ENCODE measurements at regions not wholly inside any gene's neighbourhood (a gene's known extent, or its start where the extent isn't known, plus 50 kb on each side); places are given as distances from the start of the nearest gene placed in this dataset.
"Not testable (repeated sequence)": the region's sequence is repeated elsewhere in the genome, so short reads cannot be mapped to it uniquely, and the experiment has no call there.

DNA sequence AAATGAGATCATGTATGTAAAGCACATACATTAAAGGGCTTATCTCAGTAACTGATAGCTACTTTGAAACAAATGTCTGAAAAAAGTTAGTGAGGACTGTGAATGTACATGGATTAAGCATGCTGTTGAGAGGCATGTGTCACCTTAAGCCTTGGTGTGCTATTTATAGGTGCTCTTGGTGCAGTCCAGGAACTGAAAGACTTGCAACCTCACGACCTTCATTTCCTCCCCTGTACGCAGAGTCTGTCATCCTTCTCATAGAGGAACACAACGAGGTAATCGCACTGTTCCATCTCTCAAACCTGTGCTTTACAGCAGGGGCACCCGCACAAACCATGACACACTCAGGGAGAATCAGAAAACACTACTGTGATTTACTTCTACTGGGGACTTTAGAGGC is 65.6 kb downstream of the UFM1 start:
- intact Hi-C loops (cut with DNase I), result no loop called here
- ATAC-seq, result no peak
- no peak for DNase-seq (ENCODE audit: low spot score)

DNA sequence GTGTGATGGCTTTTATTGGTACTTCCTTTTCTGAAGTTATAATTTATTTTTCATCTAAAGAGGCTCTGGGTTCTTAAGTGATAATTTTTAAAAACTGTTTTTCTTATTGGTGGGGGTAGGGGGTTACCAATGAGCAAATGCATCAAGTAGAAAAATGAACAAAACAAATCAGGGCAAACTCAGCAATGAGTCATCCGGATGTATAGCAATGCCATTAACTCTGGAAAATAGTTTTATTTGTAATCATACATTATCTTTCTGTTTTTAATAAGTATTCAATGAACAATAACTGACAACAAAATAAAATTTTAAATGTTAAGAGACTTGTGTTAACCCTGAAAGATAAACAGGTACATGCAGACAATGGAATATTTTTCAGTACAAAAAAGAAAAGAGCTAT is 67.6 kb downstream of the UFM1 start:
- intact Hi-C loops (cut with DNase I), result no loop called here
- DNase-seq (ENCODE audit: low spot score) (no peak), ATAC-seq (no peak)

DNA sequence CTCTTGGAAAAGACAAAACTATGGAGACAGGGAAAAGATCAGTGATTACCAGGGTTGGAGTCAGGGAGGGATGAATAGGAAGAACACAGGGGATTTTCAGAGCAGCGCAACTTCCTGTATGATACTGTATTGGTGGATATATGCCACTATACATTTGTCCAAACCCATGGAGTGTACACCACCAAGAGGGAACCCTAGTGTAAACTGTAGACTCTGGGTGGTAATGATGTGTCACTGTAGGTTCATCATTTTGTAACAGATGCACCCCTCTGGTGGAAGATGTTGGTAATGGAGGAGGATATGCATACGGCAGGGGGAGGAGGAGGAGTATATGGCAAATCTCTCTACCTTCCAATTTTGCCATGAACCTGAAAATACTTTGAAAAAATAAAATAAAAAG is 68.1 kb downstream of the UFM1 start:
- ATAC-seq (no peak), DNase-seq (ENCODE audit: low spot score) (no peak)
- intact Hi-C loops (cut with DNase I), result no loop called here

DNA sequence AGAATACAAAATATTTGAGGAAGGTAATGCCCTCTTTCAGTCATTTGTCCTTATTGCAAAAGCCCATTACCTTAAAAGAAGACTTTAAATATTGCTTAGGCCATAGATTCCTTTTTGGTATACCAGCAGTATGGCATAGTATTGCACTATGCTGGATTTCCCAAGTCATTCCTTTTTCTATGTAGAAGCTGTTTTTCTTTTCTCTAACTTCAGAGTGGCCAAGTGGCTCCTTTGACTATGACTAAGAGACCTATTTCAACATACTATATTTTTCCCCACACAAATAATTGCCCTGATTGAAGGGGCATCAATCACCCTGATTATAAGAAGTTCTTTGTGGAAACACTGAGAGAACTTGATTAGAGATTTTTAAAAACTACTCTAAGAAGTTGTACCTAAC is 68.6 kb downstream of the UFM1 start:
- ATAC-seq (no peak), DNase-seq (ENCODE audit: low spot score) (no peak)

DNA sequence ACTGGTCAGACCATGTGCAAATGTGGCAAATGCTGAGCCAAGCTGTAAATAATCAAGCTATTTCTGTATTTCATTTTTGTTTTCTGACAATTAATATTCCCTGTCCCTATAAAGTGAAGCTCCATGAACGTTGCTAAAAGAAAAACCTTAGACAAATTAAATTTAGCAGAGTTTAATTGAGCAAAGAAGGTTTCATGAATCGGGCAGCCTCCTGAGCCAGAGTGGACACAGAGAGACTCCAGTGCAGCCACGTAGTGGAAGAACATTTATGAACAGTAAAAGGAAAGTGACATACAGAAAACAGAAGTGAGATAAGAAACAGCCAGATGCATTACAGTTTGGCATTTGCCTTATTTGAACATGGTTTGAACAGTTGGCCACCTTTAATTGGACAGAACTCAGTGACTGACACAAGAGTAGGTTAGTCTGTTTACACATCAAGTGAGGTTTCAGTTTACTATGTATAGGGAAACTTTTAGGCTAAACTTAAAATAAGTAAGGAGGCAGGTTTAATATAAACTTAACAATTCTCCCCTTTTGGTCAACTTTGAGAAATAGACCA is 69.7 kb downstream of the UFM1 start:
- no peak for ATAC-seq
- intact Hi-C loops (cut with DNase I), result no loop called here
- DNase-seq (ENCODE audit: low spot score), result no peak

More for the DNA sequence above, 68.6 kb downstream of the UFM1 start:
- intact Hi-C loops (cut with DNase I), result no loop called here

DNA sequence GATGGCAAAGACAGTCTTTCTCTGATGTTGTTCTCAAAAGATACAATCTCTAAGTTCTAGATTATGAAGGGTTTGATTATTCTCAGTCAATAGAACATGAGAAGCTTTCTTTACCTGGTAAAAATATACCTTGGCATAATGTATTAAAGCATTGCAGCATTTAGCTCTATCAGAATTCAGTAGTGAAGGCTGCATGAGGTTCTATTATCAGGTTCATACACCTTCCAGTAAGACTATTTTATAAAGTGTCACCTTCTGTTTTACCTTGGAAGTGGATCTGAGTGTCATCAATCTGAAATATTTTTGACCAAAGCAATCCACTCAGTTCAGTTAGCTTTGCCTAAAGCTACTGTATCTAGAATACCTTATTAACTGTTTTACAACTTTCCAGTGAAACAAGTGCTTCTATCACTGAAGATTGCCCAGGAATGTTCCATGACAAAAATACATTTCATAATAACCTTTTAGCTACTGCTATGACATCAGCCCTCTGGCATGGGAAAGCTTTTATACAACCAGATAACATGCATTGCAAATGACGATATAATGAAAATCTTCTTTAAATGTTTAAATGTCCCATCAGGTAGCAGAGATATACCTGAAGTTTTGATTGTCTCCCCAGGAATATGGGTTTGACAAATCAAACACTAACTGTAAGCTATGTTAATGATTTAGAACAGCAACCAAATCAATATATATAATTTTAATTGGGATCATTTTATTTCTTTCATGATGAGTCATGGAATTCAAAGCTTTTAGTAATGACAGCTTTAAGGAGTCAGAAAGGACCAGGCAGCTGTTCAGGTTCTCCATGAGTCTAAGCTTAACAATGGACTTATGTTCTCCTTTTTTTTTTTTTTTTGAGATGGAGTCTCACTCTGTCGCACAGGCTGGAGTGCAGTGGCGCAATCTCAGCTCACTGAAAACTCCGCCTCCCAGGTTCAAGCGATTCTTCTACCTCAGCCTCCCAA is 72.2 kb downstream of the UFM1 start:
- intact Hi-C loops (cut with DNase I), result no loop called here
- ATAC-seq, result no peak

DNA sequence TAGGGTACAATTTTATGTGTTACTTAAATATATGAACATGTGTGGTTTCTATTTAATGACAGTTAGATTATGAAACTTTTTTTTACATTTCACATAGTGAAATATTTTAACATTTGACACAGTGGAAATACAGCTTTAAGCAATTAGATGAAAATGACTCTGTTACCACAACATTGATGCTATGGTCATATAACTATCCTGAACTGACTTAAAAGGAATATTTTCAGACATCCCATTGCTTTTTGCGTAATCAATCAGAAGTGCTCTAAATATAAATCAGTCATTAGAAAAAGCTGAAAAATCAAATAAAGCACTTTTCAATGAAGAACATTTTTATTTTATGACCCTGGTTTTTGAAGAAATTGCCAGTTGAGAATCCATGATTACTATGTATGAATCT is 80.3 kb downstream of the UFM1 start:
- no peak for ATAC-seq
- intact Hi-C loops (cut with DNase I), result no loop called here
- DNase-seq (ENCODE audit: low spot score), result no peak

More for the DNA sequence above, 72.2 kb downstream of the UFM1 start:
- no peak for DNase-seq (ENCODE audit: low spot score)

DNA sequence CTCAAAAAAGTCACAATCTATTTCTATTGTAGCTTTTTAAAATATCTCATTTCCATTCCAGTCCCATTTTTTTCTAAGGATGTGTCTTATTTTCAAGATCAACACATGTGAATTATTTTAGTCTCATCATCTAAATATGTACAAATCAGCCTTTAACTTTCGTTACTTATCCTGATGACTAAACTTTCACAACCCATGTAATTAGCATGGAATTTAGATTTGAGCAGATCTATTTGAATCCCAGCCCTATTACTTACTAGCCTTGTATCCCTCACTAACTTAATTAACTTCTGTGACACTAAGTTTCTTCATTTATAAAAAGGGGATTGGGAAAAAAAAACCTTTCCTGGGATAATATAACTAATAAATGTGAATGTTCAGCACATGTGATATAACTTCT is 81.1 kb downstream of the UFM1 start:
- DNase-seq (ENCODE audit: low spot score) (no peak), ATAC-seq (no peak)
- intact Hi-C loops (cut with DNase I), result no loop called here

DNA sequence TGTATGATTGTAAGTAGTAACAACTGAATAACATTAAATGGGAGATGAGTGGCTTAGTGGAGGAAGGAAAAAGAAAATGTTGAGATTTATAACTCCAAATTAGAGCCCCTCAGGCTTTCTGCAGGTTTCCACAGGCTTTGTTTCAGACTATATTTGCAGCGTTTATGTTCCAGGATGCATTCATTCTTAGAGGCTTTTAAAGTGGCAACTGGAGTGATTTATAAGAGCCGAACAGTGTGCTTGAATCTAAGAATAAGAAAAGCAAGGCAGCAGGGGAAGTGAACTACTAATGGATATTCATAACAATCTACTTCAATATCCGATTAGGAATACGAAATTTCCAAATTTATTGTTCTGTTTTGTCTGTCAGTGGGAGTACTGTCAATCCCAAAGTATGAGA is 91.0 kb downstream of the UFM1 start:
- DNase-seq (ENCODE audit: low spot score), result no peak
- intact Hi-C loops (cut with DNase I), result no loop called here
- ATAC-seq, result no peak

DNA sequence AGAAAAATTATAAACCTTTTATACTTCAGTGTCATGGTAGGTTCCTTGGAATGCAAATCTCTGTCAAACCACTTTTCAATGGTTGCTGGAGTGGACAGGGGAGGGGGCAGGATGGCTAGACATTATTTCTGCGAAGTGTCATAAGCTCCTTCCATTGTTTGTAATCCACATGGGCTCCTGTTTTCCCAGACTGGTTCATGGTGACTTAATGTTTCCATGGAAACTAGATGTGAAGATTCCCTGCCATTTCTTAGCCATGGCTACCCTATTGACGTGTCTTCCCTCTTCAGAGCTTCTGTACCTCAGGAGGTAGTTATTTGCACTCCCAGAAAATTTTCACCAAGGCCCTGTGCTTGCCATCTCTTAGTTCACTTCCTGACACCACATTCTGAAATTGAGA is 95.3 kb downstream of the UFM1 start:
- DNase-seq (ENCODE audit: low spot score), result no peak
- intact Hi-C loops (cut with DNase I), result no loop called here
- ATAC-seq, result no peak

DNA sequence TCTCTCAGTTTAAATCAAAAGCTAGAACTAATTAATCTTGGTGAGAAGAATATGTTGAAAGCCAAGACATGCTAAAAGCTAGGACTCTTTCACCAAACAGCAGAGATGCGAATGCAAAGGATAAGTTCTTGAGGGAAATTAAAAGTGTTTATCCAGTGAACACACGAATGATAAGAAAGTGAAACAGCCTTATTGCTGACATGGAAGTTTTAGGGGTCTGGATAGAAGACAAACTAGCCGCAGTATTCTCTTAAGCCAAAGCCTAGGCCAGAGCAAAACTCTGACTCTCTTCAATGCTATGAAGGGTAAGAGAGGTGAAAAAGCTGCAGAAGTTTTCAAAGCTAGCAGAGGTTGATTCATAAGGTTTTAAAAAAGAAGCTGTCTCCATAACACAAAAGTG is 103.0 kb downstream of the UFM1 start:
- intact Hi-C loops (cut with DNase I), result no loop called here
- DNase-seq (ENCODE audit: low spot score) (no peak), ATAC-seq (no peak)

DNA sequence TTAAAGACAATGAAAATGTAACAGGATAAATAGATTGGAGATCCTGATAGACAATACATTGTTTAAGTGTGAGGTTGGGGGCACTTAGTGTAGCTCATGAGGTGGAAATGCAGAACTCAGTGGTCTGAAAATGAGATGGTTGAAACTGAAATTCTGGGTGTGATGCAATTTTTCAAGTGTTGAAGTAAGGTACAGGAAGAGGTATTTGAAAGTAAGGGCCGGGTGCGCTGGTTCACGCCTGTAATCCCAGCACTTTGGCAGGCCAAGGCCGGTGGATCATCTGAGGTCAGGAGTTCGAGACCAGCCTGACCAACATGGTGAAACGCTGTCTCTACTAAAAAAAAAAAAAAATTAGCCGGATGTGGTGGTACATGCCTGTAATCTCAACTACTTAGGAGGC is 113.0 kb downstream of the UFM1 start:
- DNase-seq (ENCODE audit: low spot score) (no peak), ATAC-seq (no peak)
- intact Hi-C loops (cut with DNase I), result no loop called here

DNA sequence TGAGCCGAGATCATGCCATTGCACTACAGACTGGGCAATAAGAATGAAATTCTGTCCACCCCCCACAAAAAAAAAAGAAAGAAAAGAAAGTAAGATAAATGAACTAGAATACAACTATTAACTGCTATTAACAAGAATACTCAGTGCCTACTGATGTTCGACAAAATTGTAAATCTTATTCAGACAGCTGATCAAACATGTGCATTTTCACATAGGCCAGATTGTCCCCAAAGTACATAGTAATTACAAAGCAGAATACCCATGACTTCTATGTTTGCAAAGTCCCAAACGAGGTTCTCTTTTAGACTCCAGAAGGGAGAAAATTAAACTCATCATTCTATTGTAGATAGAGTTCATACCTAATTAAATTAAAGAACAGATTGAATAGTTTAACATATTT is 113.4 kb downstream of the UFM1 start:
- no peak for DNase-seq (ENCODE audit: low spot score)
- no peak for ATAC-seq
- intact Hi-C loops (cut with DNase I), result no loop called here

DNA sequence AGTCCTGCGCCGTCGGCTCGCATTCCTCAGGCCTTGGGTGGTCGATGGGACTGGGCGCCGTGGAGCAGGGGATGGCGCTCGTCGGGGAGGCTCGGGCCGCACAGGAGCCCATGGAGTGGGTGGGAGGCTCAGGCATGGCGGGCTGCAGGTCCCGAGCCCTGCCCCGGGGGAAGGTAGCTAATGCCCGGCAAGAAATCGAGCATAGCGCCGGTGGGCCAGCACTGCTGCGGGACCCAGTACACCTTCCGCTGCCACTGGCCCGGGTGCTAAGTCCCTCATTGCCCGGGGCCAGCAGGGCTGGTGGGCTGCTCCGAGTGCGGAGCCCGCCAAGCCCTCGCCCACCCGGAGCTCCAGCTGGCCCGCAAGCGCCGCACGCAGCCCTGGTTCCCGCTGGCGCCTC is 122.8 kb downstream of the UFM1 start:
- DNase-seq (ENCODE audit: low spot score); intact Hi-C loops (cut with DNase I); ATAC-seq: not testable (repeated sequence)

DNA sequence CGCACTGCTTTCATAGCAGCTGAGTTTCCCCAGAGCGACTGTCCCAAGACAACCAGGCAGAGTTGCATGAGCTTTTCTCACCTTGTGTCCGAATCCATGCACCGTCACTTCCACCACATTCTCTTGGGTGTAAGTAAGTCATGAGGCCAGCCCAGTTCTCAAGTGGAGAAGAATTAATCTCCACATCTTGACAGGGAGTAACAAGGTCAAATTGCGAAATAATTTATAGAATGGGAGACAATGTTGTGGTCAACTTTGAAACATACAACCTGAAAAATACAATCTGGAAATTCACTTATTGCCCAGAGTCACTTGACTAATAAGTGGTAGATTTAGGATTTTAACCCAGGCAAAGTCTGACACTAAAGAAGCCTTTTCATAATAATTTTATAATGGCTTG is 123.7 kb downstream of the UFM1 start:
- ATAC-seq (no peak), DNase-seq (ENCODE audit: low spot score) (no peak)
- intact Hi-C loops (cut with DNase I), result no loop called here

DNA sequence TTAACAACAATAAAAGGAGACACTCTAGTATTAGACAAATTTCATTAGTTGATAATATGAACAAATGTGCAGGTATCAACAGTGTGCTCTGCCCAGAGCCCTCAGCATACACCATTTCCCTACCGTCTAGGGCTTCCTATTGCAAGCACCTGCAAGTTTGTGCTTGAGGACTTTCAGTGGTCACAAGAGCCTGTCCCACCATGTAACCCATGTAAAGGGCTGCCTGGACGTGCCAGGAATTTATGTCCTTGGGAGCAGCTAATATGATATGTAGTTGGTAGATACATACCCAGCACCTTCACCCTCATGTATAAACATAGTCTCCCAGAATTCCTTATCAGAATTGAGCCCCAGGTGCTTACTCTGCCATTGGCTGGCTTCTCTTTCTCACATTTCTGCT is 128.0 kb downstream of the UFM1 start:
- DNase-seq (ENCODE audit: low spot score), result no peak
- no peak for ATAC-seq
- intact Hi-C loops (cut with DNase I), result no loop called here

DNA sequence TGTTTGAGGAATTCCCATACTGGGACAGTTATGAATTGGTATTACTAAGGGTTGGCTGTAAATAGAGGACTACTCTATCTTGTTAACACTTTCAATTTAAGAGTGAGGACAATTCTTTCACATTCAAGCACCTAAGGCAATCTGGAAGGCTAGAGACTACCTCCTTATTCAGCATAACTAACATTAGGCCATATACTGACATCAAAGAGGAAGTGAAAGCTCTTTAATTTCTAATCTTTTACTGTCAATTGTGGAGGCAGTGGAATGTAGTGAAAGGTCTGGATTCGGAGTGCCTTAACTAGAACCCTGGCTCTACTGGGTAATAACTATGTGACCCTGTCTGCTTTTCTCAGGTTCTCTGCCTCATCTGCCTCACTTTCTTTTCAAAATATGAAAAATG is 134.0 kb downstream of the UFM1 start:
- ATAC-seq (no peak), DNase-seq (ENCODE audit: low spot score) (no peak)
- intact Hi-C loops (cut with DNase I), result no loop called here

DNA sequence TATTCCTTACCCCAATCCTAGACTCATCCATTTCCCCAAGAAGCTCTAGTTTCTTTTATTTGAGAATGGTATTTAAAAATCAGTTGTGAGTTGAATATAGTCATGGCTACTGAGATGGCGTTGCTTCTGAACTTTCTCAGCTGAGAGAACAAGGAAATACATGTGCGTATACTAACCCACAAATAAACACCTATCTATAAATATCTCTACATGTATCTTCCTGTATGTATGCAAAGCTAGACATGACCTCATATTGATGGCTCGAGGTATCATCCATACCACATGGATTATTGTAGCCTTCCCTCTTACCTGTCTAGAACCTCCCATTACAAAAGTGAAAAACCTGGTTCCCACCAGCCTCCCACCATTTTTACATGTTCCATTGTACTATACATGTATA is 141.0 kb downstream of the UFM1 start:
- intact Hi-C loops (cut with DNase I), result no loop called here
- DNase-seq (ENCODE audit: low spot score) (no peak), ATAC-seq (no peak)

DNA sequence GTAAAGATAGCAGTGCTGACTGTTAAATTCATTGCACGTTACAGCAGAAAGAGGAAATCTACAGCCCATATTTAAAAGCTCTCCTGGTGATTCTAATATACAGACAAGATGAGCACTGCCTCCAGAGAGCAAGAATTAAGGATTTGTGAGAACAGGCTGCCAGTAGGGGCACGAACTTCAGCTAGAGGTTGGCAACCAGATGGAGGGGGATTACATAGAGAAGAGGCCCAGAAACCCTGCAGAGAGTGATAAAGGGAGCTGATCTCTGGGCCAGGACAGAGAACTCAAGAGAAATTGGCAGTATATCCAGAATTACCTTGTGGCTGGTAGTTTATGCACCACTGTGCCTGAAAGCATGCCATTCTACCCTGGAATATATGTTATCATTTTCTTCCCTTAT is 144.8 kb downstream of the UFM1 start:
- ATAC-seq (no peak), DNase-seq (ENCODE audit: low spot score) (no peak)
- intact Hi-C loops (cut with DNase I), result no loop called here

DNA sequence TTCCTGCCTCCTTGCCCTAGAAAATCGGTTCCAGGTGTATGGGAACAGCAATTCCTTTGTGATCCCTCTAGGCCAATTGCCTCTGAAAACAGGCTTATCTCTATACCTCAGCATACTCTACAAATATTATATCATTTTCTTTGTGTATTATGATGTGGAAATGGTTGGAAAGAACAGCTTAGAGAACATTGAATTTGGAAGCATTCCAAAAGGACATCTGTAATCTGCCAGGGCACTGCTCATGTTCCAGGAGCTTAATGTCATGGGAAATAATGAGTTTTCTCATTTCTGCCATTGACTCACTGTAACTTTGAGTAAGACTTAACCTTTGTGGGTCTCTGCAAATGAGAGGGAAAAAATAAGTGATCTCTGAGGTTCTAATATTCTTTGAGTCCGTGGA is 147.3 kb downstream of the UFM1 start:
- no peak for ATAC-seq
- intact Hi-C loops (cut with DNase I), result no loop called here
- DNase-seq (ENCODE audit: low spot score), result no peak

DNA sequence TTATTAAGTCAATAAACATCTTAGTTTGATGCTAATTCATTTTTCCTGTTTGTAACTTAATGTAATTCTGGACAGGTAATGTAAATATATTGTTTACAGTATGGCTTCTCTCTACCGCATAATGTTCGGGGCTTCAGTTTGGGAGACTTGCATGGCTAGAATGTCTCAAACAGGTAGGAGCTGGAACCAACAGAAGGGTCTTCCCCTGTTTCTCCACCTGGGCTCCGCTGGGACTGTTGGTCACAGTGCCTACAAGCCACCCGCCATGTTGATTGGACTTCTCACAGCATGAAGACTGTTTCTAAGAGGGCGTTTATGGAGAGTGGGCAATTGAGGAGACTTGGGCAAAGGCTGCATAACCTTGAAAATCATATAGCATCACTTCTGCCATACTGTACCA is 148.6 kb downstream of the UFM1 start:
- DNase-seq (ENCODE audit: low spot score) (no peak), ATAC-seq (no peak)
- intact Hi-C loops (cut with DNase I), result no loop called here
